ENCODE measurements at regions not wholly inside any gene's neighbourhood (a gene's known extent, or its start where the extent isn't known, plus 50 kb on each side); places are given as distances from the start of the nearest gene placed in this dataset.

DNA sequence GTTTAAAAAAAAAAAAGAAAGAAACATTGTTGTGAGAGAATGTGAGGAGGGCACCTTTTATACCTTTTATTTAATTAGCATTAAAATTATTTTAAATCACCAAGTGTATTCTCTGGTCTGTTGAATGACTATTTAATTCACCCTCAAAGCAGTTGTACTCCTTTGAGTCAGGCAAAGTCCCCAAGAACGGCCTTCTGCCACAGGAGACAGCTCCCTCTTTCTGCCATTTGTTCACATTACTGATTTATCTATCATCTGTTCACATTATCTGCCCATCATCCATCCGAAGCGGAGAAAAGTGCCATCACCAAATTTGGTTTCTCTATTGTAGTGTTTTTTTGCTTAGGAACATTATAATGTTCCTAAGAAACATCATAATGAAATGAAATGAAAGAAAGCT lies 240.7 kb upstream of the DPP10 start:
- TF ChIP-seq POLR2A (IDR thresholded peaks at IDR 0.05; ENCODE audit: low read depth, low read length) (no peak), SPI1 (IDR thresholded peaks at IDR 0.05; ENCODE audit: low read depth, low read length) (no peak), POLR2AphosphoS5 (IDR thresholded peaks at IDR 0.05; ENCODE audit: low read depth, low read length) (no peak), POU2F2 (IDR thresholded peaks at IDR 0.05; ENCODE audit: low read depth, low read length) (no peak), TAF1 (IDR thresholded peaks at IDR 0.05; ENCODE audit: low read depth, low read length) (no peak)
